ENCODE measurements at regions not wholly inside any gene's neighbourhood (a gene's known extent, or its start where the extent isn't known, plus 50 kb on each side); places are given as distances from the start of the nearest gene placed in this dataset.

DNA sequence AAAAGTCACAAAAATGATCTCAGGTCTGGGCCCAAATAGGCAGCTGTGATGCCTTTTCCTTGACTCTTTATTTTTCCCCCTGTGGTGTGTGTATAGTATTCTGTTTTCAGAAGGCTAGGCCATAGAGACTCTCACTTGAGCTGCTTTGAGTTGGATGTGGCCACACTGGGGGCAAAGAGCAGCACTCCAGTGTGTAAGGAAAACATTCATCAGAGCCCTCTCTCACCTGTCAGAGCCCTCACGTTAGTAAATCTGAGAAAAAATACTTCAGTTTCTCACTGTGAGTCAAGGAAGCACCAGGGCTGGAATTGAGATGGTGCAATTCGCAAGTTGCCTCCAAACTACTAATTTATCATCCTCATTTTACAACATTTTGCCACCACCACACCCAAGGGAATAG lies 136.1 kb downstream of the ST6GAL2 start:
- no peak overlapping the region for H2AFZ ChIP-seq (ENCODE audit: low read depth, low read length)
- no peak overlapping the region for H3K4me3 ChIP-seq (ENCODE audit: low read length)

More for the DNA sequence above, 136.1 kb downstream of the ST6GAL2 start:
- no peaks in the 10 kb centered on the region for H3K9me3 ChIP-seq (ENCODE audit: insufficient read depth, low read length)
- no peak for TF ChIP-seq EZH2phosphoT487 (IDR thresholded peaks at IDR 0.05; ENCODE audit: low read depth)
- TF ChIP-seq, protein P1, sequence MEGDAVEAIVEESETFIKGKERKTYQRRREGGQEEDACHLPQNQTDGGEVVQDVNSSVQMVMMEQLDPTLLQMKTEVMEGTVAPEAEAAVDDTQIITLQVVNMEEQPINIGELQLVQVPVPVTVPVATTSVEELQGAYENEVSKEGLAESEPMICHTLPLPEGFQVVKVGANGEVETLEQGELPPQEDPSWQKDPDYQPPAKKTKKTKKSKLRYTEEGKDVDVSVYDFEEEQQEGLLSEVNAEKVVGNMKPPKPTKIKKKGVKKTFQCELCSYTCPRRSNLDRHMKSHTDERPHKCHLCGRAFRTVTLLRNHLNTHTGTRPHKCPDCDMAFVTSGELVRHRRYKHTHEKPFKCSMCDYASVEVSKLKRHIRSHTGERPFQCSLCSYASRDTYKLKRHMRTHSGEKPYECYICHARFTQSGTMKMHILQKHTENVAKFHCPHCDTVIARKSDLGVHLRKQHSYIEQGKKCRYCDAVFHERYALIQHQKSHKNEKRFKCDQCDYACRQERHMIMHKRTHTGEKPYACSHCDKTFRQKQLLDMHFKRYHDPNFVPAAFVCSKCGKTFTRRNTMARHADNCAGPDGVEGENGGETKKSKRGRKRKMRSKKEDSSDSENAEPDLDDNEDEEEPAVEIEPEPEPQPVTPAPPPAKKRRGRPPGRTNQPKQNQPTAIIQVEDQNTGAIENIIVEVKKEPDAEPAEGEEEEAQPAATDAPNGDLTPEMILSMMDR (IDR thresholded peaks at IDR 0.05; ENCODE audit: low read depth, low read length): no peak
- H3K9ac ChIP-seq (ENCODE audit: low read length): no peak overlapping the region
- H4K20me1 ChIP-seq (ENCODE audit: insufficient read depth, low read length): no peaks in the 10 kb centered on the region
- no peaks in the 10 kb centered on the region for H3K79me2 ChIP-seq (ENCODE audit: low read length)
- no peak overlapping the region for H3K4me2 ChIP-seq (ENCODE audit: low read length)
- no peaks in the 10 kb centered on the region for H3K4me1 ChIP-seq (ENCODE audit: low read length)
- H3K27ac ChIP-seq (ENCODE audit: low read length): no peak overlapping the region
- no peaks in the 10 kb centered on the region for H3K27me3 ChIP-seq (ENCODE audit: low read depth, low read length)
- H3K36me3 ChIP-seq (replicated peaks; ENCODE audit: low read depth, low read length): no peaks in the 10 kb centered on the region

All from OCI-LY3 (cell line).